CD14-positive monocyte (primary cell): ENCODE measurements at regions not wholly inside any gene's neighbourhood (a gene's known extent, or its start where the extent isn't known, plus 50 kb on each side); places are given as distances from the start of the nearest gene placed in this dataset.

Experiments used
- DNase-seq, 3 donors: peaks; one replicate each; pipeline ENCODE4 v3.0.0-alpha.2; 2011 to 2022
- H2AFZ ChIP-seq: 2 replicates; pipeline ENCODE4 v1.6.0; 2012; ENCODE audit warnings: mild to moderate bottlenecking, low read depth, low read length, inconsistent platforms; ENCODE audit not compliant: insufficient read depth, poor library complexity, severe bottlenecking
- H3K27ac ChIP-seq, 2 donors: 1 replicate in 1 of 2; 2 replicates in 1 of 2; pipeline ENCODE4 v1.5.1; 2012 to 2013; ENCODE audit warnings: low read length in 2 of 2, control low read depth in 1 of 2, inconsistent platforms in 1 of 2, low read depth in 1 of 2, mild to moderate bottlenecking in 1 of 2
- H3K27me3 ChIP-seq, 2 donors: one replicate each; pipeline versions ENCODE4 v1.6.0 to v1.6.1; 2011 to 2013; ENCODE audit warnings: low read length in 2 of 2; ENCODE audit not compliant: control insufficient read depth in 2 of 2, insufficient read depth in 2 of 2
- H3K36me3 ChIP-seq, 2 donors: replicated peaks in 1 of 2; 1 replicate in 1 of 2; 2 replicates in 1 of 2; pipeline versions ENCODE4 v1.5.1 to v1.6.1; 2012 to 2013; ENCODE audit warnings: low read length in 2 of 2, control low read depth in 1 of 2, inconsistent platforms in 1 of 2, mild to moderate bottlenecking in 1 of 2; ENCODE audit not compliant: insufficient read depth in 2 of 2, control insufficient read depth in 1 of 2
- H3K4me1 ChIP-seq, 2 donors: 1 replicate in 1 of 2; 2 replicates in 1 of 2; pipeline versions ENCODE4 v1.5.1 to v1.6.1; 2012 to 2013; ENCODE audit warnings: low read length in 2 of 2, control low read depth in 1 of 2, inconsistent platforms in 1 of 2, mild to moderate bottlenecking in 1 of 2, moderate library complexity in 1 of 2; ENCODE audit not compliant: insufficient read depth in 2 of 2, control insufficient read depth in 1 of 2
- H3K4me2 ChIP-seq: replicated peaks from 2 replicates; pipeline ENCODE3; 2012; ENCODE audit warnings: low read length, moderate library complexity, mild to moderate bottlenecking; ENCODE audit not compliant: poor library complexity, severe bottlenecking; ENCODE audit errors: extremely low read depth
- H3K4me3 ChIP-seq, 3 experiments: fragments of 200-600 bp in 1 of 3; sonication (generic) in 1 of 3; replicated peaks in 1 of 3; 1 replicate in 2 of 3; 2 replicates in 1 of 3; pipeline ENCODE4 v1.5.1; 2011 to 2013; ENCODE audit warnings: low read length in 3 of 3, mild to moderate bottlenecking in 3 of 3, control low read depth in 2 of 3, low read depth in 2 of 3, inconsistent platforms in 1 of 3, moderate library complexity in 1 of 3
- H3K79me2 ChIP-seq: 2 replicates; pipeline ENCODE4 v1.6.0; 2012; ENCODE audit warnings: mild to moderate bottlenecking, control low read depth, inconsistent platforms, low read length, moderate library complexity; ENCODE audit not compliant: insufficient read depth
- H3K9ac ChIP-seq: 2 replicates; pipeline ENCODE4 v1.6.0; 2017; ENCODE audit warnings: low read length, mild to moderate bottlenecking; ENCODE audit not compliant: insufficient read depth, poor library complexity, severe bottlenecking
- H3K9me3 ChIP-seq, 2 donors: replicated peaks in 1 of 2; 1 replicate in 1 of 2; 2 replicates in 1 of 2; pipeline versions ENCODE4 v1.5.1 to v1.6.1; 2012 to 2013; ENCODE audit warnings: low read length in 2 of 2, control low read depth in 1 of 2; ENCODE audit not compliant: control insufficient read depth in 1 of 2, insufficient read depth in 1 of 2
- H4K20me1 ChIP-seq: 2 replicates; pipeline ENCODE4 v1.6.0; 2012; ENCODE audit warnings: mild to moderate bottlenecking, low read length, control low read depth, moderate library complexity; ENCODE audit not compliant: insufficient read depth
- H3K27ac Mint-ChIP-seq, 7 donors: one replicate each; pipeline ENCODE4 v1.8.0; 2020; ENCODE audit warnings: mild to moderate bottlenecking in 7 of 7, mixed read lengths in 7 of 7, moderate library complexity in 6 of 7, inconsistent platforms in 2 of 7
- H3K27me3 Mint-ChIP-seq, 3 donors: one replicate each; pipeline ENCODE4 v1.8.0; 2021 to 2022; ENCODE audit warnings: low read depth in 3 of 3, mild to moderate bottlenecking in 3 of 3, mixed read lengths in 3 of 3, moderate library complexity in 3 of 3, inconsistent platforms in 1 of 3
- H3K36me3 Mint-ChIP-seq, 2 donors: one replicate each; pipeline ENCODE4 v1.8.0; 2020; ENCODE audit warnings: mixed read lengths in 2 of 2, inconsistent platforms in 1 of 2, mild to moderate bottlenecking in 1 of 2
- H3K4me1 Mint-ChIP-seq: one replicate; pipeline ENCODE4 v1.8.0; 2020; ENCODE audit warnings: mild to moderate bottlenecking, mixed read lengths
- H3K4me3 Mint-ChIP-seq, 2 donors: one replicate each; pipeline ENCODE4 v1.8.0; 2020; ENCODE audit warnings: mild to moderate bottlenecking in 2 of 2, mixed read lengths in 2 of 2, moderate library complexity in 1 of 2
- H3K9me3 Mint-ChIP-seq, 7 donors: one replicate each; pipeline ENCODE4 v1.8.0; 2020 to 2022; ENCODE audit warnings: mixed read lengths in 7 of 7, mild to moderate bottlenecking in 6 of 7, moderate library complexity in 6 of 7, inconsistent platforms in 2 of 7
- WGBS: methylation state at CpG from one replicate; pipeline ENCODE4 v1.1.5; 2013; ENCODE audit warnings: missing lambda C conversion rate; ENCODE audit not compliant: insufficient coverage; 5-methylcytosine and 5-hydroxymethylcytosine counted together
- intact Hi-C, 2 donors: fragments of 100-400 bp; cut with micrococcal nuclease; formaldehyde crosslinking; loops; one replicate each; pipeline versions ENCODE4 v1.15.0 to v1.15.1; 2023
- TF ChIP-seq, protein P1 (sequence below): fragments of 200-600 bp; IDR thresholded peaks from one replicate; pipeline ENCODE4 v1.8.0; 2022; ENCODE audit warnings: antibody characterized with exemption, mild to moderate bottlenecking

DNA sequence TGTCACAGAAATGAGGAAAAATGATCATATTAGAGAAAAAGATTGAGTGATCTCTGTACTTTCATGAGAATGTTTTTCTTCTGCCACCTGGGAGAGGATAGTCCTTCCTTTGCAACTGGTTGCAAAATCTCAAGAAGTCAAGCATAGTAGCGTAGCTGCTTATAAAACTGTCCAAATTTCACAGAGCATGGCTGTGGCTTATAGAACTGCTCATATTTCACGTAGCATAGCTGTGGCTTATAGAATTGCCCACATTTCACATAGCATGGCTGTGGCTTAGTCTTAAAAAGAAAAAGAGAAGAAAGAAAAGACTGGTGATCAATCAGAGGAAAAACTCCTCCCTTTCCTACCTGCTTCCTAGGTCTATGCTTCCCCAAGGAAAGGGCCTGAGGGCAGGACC is 329.5 kb downstream of the SIPA1L2 start:
- Mint-ChIP-seq H3K4me1 (no peaks in the 10 kb centered on the region), H3K4me3 (no peak overlapping the region), H3K27ac (peak overlapping the region in 1 of 7 donors; percentile 46), H3K36me3 (no peaks in the 10 kb centered on the region), H3K9me3 (peaks cover 0 to 4% (median 0%) of the 10 kb centered on the region in 7 donors), H3K27me3 (peaks cover 8 to 19% (median 8%) of the 10 kb centered on the region in 3 donors)
- no peak overlapping the region for H2AFZ ChIP-seq
- H3K9ac ChIP-seq = no peak overlapping the region
- no peaks in the 10 kb centered on the region for H3K4me1 ChIP-seq
- no peak overlapping the region for H3K4me2 ChIP-seq
- no peaks in the 10 kb centered on the region for H3K79me2 ChIP-seq
- no peaks in the 10 kb centered on the region for H3K9me3 ChIP-seq
- intact Hi-C loops = no loop called here
- peaks cover 0 to 2% of the 10 kb centered on the region in 2 donors for H3K27me3 ChIP-seq
- no peaks in the 10 kb centered on the region for H3K36me3 ChIP-seq
- H3K27ac ChIP-seq = no peak overlapping the region
- WGBS = no CpG with 5 or more reads among the region's 2 CpGs
- no peak overlapping the region for H3K4me3 ChIP-seq
- H4K20me1 ChIP-seq = no peaks in the 10 kb centered on the region
- no peak for DNase-seq
- TF ChIP-seq, protein P1, sequence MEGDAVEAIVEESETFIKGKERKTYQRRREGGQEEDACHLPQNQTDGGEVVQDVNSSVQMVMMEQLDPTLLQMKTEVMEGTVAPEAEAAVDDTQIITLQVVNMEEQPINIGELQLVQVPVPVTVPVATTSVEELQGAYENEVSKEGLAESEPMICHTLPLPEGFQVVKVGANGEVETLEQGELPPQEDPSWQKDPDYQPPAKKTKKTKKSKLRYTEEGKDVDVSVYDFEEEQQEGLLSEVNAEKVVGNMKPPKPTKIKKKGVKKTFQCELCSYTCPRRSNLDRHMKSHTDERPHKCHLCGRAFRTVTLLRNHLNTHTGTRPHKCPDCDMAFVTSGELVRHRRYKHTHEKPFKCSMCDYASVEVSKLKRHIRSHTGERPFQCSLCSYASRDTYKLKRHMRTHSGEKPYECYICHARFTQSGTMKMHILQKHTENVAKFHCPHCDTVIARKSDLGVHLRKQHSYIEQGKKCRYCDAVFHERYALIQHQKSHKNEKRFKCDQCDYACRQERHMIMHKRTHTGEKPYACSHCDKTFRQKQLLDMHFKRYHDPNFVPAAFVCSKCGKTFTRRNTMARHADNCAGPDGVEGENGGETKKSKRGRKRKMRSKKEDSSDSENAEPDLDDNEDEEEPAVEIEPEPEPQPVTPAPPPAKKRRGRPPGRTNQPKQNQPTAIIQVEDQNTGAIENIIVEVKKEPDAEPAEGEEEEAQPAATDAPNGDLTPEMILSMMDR = no peak

DNA sequence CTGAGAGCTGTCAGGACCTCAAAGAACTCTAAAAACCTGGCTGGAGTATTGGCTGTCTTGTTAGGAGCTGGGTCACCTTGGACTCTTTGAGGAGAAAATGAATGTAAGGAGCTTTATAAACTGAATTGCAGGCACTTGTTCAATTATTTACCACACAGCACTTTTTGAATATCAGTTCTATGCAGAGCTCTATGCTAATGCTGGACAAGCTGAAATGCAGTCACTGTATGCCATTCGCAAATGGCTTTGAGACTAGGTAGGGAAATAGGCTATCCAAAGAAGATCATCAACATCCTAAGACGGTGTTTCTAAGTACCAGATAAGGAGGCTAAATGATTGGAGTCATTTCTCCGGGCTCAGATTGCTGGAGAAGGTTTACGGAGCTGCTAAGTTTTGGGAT is 333.5 kb downstream of the SIPA1L2 start:
- Histone ChIP-seq H3K4me1 (no peaks in the 10 kb centered on the region), H3K9me3 (no peaks in the 10 kb centered on the region), H3K36me3 (no peaks in the 10 kb centered on the region), H3K79me2 (no peaks in the 10 kb centered on the region), H3K4me2 (no peak overlapping the region), H3K27ac (no peak overlapping the region), H3K4me3 (no peak overlapping the region), H3K9ac (no peak overlapping the region), H3K27me3 (no peaks in the 10 kb centered on the region), H4K20me1 (no peaks in the 10 kb centered on the region), H2AFZ (no peak overlapping the region)
- H3K4me1 Mint-ChIP-seq = no peaks in the 10 kb centered on the region
- no peak overlapping the region for H3K4me3 Mint-ChIP-seq
- peaks cover 9 to 11% (median 9%) of the 10 kb centered on the region in 3 donors for H3K27me3 Mint-ChIP-seq
- intact Hi-C loops = no loop called here
- no peak overlapping the region for H3K27ac Mint-ChIP-seq
- H3K9me3 Mint-ChIP-seq = peaks cover 0 to 4% (median 2%) of the 10 kb centered on the region in 7 donors
- TF ChIP-seq, protein P1 = no peak
- DNase-seq = no peak
- H3K36me3 Mint-ChIP-seq = no peaks in the 10 kb centered on the region
- WGBS = no CpG with 5 or more reads among the region's 4 CpGs
